DOHH2 (cell line): ENCODE measurements at regions not wholly inside any gene's neighbourhood (a gene's known extent, or its start where the extent isn't known, plus 50 kb on each side); places are given as distances from the start of the nearest gene placed in this dataset.

Source experiments
- CTCF ChIP-seq: fragments of 200-600 bp; sonication (generic); IDR thresholded peaks from one replicate; pipeline ENCODE4 v1.5.1; 2014; ENCODE audit warnings: antibody characterized with exemption, mild to moderate bottlenecking, low read depth, low read length; ENCODE audit not compliant: poor library complexity, severe bottlenecking
- EZH2phosphoT487 ChIP-seq: fragments of 200-600 bp; sonication (generic); IDR thresholded peaks from 2 replicates; pipeline ENCODE4 v1.6.1; 2017; ENCODE audit warnings: borderline replicate concordance, mild to moderate bottlenecking, antibody characterized with exemption, low read length, moderate library complexity, mixed read lengths

- no peak for TF ChIP-seq EZH2phosphoT487
- no peak for TF ChIP-seq CTCF
Observed at GRCh38 chr11:70510571-70510970, 112.2 kb downstream of the CTTN start.
